ENCODE measurements at regions not wholly inside any gene's neighbourhood (a gene's known extent, or its start where the extent isn't known, plus 50 kb on each side); places are given as distances from the start of the nearest gene placed in this dataset.

DNA sequence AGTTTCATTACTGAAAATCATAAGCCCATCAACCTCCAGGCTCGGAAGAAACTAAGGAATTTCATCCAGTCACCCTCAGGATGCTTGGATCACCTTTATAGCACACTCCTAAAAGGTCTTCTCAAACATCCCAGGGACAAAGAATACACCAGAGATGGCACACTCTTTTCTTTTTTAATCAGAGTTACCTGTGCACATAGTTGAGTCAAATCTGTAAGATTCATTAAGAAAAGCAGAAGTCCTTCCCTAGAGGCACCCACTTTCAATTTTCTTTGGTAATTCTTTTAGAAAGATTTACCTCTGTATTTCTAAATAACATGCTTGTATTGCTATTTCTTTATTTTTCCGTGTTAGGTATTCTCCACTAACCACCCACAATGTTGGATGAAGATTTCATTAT, 50.6 kb upstream of the IL6 start:
- no peak for DNase-seq (ENCODE audit: low spot score)

DNA sequence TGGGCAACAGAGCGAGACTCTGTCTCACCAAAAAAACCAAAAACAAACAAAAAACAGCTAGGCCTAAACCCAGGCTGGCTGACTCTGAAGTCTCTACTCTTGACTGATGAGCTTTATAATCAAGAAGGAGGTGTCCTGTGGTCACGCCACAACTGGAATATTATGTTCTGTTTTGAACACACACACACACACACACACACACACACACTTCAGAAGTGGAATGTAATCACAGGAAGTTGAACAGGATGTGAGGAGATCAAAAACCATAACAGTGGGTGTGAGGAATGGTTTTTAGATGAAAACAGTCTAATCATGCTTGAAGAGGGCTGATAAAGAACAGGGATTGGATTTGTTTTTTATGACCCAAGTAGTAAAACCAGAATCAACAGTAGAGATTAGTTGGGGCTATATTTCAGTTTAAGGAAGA, 51.1 kb upstream of the IL6 start:
- no peak for DNase-seq (ENCODE audit: low spot score)

DNA sequence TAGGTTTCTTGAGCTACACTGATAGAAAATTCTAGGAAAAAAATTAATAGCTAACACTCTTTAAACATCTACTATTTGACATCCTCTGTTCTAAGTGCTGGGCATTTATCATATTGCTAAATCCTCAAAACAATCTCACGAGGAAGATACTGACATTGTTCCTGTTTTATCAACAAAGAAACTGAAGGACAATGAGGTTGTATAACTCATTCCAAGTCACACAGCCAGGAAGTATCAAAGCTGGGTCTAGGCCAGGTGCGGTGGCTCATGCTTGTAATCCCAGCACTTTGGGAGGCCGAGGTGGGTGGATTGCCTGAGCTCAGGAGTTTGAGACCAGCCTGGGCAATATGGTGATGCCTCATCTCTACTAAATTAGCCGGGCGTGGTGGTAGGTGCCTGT, 51.6 kb upstream of the IL6 start:
- DNase-seq (ENCODE audit: low spot score): no peak

DNA sequence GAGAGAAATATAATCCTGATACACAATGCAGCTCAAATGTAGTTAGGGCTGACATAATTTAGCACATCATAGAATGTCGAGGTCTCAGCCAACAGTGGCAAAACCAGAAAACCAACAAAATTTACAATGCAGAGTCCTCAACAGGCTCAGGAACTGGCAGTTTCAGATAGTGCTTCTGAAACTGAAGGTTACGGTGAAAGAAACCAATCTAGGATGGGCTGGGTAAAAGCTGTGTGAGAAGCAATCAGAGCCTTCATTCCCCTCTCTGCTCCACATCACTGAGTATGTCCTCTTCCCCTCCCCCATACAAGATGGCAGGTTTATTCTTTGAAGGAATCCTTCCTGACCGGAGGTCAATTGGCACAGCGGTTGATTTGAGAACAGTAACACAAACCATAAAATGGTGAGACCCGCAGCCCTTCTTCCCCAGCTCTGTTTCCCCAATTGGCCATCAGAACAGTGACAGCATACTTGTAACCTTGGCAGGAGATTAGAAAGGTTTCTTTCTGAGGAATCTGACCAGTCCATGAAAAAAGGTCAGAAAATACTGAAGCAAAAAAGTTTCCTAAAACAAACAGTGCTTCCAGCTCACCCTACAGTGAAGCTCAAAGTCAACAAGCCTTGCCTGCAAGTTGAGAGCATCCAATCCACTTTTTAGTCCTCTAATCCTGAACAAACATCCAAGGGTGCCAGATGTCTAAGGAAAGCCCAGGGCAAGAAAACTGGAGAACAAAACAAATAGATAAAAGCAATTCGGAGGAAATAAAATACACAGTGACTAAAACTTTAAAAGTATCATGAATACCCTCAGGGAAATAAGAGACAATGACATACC, 53.9 kb upstream of the IL6 start:
- no peak for DNase-seq (ENCODE audit: low spot score)

DNA sequence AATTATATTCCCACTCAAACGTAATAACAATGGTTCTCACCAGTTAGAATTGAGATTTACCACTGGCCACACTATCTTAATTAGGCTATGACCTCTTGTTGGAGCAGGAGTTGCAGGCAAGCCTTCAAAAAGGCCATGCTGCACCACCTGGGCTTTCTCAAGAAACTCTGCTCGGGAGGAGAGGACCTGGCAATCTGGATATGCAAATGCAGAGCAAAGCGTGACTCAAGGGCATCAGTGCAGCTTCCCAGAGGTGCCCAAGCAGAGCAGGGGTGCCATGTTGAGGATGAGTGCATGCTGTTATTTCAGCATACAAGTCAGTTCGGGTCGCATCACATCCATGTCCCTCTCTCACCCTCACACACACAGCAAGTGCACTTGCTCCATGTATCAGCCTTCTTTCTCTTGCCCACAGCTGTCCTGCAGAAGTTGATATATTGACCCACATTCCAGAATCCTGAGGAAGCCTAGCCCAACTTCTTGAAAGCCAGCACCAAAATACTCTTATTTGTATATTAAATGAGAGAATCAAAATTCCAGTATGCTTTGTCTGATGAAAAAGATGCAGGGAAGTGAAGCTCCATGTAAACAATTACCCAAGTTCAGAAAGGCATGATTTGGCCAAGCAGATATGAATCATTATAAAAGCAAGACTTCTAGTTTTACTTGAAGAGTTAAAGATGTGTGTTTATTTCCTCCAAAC, 55.7 kb upstream of the IL6 start:
- no peak for DNase-seq (ENCODE audit: low spot score)

DNA sequence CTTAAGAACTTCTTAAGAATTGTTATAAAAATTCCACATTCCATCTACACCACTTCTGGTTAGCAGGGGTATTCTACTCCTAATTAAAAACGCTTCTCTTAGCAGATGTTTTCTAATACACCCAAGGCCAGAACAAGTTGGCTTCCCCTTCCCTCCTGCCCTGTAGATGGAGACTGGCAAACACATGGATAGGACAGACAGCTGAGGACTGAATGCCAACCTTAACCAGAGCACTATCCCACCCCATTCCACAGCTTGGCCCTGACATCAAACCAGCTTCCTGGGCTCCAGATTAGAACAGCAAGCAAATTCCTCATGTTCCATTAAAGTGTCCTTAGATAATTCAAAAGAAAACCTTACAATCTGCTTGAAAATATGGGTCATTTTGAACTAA, 56.6 kb upstream of the IL6 start:
- DNase-seq (ENCODE audit: low spot score): no peak

DNA sequence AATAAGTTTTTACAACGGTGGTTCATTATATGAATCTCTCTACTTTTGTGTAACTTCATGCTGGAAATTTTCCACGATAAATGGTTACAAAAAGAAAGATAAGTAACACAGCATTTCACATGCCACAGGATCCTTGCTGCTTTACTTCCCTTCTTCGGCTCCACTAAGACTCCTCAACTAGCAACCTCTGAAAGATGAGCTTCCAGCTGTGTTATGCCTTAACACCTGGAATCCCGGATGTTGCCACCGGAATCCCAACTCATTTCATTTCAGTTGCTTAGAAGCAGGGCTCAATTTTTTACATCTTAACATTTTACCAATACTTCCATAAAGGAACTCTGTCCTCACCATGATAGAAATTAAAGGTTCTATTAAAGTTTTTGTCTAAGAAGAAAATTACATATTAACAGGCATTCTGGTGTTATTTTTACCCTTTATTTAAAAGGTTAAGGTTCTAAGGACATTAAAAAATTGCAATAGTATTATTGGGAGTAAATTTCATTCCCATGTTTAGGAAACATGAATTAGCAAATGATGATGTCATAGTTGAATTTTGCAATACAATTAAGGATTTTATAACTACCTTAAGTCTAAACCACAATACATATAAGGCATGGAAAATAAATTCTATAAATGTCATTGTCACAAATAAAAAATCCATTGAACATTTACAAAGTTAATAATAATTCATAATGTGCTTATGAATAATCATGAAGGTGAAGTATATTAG, 57.1 kb upstream of the IL6 start:
- no peak for DNase-seq (ENCODE audit: low spot score)

DNA sequence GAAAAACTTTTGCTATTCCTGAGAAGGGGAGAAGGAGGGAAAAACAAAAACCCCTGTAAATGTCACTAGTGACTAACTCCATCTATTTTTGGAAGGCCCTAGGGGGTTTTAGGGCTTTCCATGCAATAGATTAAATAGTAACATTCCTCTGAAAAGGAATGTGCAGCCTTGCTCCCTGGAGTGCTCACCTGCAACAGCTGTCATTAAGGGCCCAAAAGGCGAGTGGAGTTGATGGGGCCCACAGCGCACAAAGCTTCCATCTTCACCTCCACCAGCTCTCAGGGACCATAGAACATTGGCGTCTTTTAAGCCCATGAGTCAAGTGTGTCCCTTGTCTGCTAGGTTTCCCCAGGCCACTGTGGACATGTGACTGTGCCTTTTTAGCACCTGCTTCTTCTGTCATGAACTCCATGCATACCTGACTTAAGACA, 58.0 kb upstream of the IL6 start:
- no peak for DNase-seq (ENCODE audit: low spot score)

DNA sequence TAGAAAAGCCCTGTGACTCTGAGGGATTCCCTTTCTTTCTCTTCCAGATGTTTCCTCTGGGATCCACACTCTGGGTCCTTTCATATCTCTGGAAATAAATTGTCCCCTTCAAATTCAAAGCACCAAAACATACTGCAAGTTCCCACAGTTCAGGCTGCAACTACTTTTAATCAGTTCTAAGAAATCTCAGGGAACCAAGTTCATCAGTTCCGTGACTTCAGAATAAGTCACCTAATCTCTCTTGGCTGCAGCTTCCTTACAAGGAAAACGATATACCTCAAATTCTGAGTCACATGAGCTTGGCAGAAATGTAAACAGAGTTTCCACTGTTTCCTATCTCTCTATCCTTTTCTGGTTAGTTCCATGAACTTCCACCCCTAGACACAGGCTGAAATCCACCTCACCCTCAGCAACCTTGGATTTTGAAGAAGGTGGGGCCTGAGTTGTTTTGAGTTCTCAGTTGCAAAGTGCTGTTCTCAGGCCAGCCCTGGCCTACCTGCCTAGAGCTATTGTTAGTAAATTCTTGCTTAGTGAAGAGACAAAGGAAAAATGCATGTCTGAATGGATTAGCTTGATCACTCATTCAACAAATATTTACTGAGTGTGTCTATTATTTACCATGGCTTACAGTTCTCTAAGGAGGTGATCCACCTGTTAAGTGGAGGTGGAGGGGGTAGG, 59.3 kb upstream of the IL6 start:
- peak; percentile 21 for DNase-seq (ENCODE audit: low spot score)

DNA sequence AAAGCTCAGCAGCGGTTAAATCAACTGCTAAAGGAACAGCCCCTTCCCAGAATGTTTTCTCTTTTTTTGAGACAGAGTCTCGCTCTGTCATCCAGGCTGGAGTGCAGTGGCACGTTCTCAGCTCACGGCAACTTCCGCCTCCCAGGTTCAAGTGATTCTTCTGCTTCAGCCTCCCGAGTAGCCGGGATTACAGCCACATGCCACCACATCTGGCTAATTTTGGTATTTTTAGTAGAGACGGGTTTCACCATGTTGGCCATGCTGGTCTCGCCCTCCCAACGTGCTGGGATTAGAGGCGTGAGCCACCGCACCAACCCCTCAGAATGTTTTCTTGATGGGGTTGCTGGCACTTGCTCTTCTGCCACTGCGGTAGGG, 59.8 kb upstream of the IL6 start:
- no peak for DNase-seq (ENCODE audit: low spot score)

DNA sequence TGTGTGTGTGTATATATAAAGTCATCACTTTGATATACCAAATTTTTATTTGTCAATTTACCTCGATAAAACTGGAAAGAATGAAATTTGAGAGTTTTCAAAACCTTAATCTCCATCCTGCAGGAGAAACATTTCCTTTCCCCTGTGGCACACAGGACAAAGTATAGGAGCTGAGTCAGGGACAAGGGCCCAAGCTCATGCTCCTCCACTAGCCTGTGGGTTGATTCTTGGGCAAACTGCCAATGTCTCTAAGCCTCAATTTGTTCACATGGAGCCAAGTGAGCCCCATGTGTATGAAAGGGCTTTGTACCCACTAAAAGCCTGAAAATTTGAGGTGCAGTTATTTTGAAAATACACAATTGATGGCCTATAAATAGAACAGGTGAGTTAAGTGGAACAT, 60.3 kb upstream of the IL6 start:
- DNase-seq (ENCODE audit: low spot score): no peak

DNA sequence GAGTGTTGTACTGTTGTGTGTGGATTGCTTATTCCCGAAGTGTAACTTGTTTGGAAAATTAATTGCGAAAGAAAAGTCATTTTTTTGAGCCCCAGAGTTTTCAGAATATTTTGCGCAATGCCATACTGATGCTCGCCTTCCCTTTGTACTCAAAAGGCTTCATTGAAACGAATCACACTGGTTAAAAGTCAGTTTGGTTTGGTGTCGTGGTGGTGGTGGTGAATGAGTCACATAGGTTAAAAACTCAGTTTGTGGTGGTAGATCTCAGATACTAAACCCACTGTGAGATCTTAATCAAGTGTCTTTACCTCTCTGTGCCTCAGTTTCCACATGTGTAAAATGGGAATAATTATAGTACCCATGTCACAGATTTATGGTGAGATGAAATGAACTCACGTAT, 61.1 kb upstream of the IL6 start:
- DNase-seq (ENCODE audit: low spot score): no peak

DNA sequence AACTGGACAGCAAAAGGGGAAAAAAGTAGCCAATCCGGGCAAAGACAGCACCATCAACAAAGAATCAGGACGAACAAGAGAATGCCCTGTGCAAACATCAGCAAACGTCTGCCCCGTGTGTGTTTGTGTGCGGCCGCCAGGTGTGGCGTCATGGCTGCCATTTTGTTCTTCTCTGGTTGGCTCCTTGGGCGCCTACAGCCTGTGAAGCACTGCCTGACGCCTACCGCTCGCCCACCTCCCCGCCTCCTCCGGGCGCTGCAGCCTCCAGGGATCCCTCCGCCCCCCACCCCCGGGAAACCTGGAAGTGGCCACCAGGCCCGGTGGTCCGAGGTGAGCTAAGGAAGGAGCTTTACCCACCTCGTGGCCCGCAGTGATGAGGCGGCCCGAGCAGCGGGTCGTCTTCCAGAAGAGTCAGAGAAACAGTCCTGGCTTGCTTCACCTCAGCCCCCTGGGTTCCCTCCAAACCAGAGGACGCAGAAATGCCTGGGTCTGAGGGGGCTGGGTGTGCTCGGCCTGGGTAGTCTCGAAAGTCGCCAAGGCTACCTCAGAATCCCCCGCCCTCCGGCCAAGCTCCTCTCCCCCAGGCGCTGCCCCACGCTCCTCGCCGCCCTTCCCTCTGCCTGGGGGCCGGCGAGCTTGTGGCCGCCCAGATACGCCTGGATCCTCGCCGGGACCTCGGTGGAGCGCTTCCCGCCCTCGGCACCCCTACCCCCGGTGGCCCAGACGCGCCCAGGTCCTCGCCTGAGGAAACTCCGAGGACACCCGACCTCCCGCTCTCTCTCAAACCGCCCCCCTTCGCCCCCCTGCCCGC, 61.8 kb upstream of the IL6 start:
- DNase-seq (ENCODE audit: low spot score): no peak

DNA sequence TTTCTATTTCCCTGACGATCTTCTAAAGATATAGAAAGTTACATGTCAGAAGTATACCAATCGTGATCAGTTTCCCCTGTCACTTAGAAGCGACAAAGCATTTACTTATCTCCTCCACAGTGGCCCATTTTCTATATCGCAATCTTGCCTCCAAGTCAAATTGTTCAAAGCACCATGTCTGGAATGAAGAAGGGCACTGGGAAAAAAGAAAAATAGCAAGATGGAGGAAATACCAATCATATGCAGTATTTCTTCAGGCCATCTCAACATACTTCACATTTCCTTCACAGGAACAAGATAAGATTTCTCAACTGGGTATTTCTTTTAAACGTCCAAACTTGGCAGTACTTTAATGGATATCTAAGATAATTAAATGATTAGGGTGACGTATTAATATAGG, 63.3 kb upstream of the IL6 start:
- no peak for DNase-seq (ENCODE audit: low spot score)

DNA sequence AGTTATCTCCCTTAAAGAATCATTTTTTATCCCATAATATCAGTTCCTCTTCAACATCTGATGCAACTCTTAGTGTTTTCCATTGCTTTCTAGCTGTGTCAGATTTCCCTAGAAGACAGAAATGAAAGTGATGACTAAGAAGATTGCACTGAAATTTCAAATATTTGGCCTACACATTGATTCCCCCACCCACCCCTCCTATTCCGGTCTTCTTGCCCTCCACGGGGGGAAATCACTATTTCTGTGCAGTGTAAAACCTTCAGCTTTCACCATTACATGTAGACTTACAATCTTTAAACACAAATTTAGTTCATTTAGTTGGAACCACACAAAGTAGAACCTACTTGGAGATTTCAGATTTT, 63.7 kb upstream of the IL6 start:
- no peak for DNase-seq (ENCODE audit: low spot score)

DNA sequence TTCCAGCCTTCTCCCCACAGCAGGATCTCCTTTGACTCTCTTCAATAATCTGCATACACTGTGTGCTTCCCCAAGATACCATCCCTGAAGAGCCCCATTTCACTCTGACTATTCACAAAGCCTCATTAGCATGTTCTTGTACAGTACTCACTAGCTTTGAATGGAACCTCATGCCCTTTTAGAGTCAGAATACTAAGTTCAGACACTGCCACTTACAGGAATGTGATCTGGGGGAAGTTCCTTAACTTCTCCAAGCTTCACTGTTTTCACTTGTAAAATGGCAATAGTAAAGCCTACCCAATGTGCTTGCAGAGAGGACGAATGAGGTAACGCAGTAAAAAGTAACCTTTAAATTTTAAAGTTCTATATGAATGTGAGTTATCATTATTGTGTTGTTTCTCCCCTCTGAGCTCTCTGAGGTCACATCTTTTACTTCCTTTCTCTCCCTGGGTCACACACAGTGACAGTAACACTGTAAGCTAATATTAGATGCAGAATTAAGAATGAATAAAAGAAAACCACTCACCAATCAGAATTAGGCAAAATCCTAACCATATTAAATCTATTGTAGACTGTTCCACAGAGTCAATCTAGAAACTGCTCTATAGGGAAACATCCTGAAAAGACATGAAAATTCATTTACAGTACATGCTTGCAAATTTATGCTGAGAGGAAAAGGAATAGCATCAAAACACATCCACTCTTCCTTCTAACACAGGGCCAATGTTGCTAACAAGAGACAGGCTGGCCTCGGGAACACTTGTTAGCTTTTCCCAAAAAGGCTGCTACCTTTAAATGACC, 64.2 kb upstream of the IL6 start:
- no peak for DNase-seq (ENCODE audit: low spot score)

DNA sequence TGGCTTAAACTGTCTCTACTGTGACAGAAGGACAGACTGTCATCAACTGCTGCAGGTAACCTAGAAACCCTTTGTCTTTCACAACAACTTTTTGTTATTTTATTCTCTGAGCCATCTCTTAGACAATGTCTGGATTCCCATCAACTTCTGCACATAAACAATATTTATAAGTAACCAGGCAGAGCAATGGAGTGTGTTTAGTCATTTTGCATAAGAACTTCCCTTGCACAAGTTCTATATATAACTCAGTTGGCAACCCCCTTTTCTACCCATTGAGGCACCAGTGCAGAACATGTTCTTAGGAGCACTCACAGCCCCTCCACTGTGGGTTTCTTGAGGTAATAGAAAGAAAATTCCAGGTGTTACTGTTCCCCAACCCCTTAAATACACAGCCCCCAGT, 65.0 kb upstream of the IL6 start:
- DNase-seq (ENCODE audit: low spot score): no peak

DNA sequence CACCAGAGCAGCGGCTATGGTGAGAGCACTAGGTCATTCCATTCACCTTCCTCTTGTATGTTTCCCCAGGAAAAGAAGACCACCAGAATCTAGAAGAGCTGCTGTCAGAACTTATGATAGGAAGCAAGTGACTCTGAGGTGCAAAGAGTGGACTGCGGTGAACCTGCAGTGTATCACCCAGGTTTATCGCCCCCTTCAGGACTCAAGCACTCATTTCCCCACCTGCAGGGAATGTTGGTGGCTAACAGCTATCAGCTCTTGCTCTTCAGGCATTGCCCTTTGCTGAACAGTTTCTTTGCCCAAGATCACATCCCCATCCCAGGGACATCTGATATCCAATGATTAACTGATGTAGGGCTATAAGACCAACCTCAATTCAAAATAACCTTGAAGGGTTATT, 66.3 kb upstream of the IL6 start:
- DNase-seq (ENCODE audit: low spot score): peak; percentile 17

DNA sequence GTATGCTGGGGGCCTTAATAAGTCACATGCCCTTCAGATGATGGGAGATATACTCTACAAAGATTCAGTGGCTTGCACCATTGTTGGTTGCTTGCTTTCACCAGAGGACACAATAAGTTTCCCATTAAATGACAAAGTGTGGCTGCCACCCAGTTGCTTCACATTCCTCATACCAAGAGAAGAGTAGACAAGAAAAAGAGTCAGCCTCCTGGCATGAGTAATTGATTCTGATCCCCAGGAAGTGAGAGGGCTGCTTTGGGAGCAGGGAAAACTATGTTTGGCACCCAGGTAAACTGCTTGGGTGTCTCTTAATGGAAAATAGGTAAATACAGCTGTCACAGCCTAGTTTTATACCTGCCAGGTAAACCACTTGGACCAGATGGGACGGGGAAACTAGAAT, 66.7 kb upstream of the IL6 start:
- no peak for DNase-seq (ENCODE audit: low spot score)

DNA sequence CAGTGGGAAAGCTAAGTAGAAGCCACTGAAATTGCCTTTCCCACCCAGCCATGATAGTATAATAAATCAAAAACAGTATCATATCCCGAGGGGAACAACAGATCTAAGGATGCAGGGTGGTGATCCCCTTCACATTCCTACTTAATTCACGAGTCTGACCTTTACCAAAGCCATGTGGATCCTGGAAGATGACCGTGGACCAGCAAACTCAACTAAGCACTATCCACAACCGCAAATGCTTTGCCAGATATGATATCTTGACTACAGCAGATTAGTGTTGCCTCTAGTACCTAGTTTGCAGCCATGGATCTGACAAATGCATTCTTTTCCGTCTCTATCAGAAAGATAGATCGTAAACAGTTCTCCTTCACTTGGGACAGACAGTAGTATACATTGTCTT, 67.3 kb upstream of the IL6 start:
- DNase-seq (ENCODE audit: low spot score): no peak

DNA sequence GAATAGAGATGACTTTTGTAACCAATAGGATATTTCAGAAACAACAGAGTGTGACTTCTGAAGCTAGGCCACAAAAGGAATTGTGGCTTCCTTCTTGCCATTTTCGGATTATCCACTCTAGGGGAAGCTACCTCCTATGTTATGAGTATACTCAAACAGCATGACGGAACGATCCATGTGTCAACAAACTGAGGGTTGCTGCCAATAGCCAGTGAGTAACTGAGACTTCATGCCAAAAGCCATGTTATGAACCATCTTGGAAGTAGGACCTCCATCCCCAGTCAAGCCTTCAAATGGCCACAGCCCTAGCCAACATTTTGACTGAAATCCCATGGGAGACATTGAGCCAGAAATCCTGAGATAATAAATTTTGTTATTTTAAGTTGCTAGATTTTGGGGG, 69.0 kb upstream of the IL6 start:
- DNase-seq (ENCODE audit: low spot score): no peak
